ENCODE measurements at regions not wholly inside any gene's neighbourhood (a gene's known extent, or its start where the extent isn't known, plus 50 kb on each side); places are given as distances from the start of the nearest gene placed in this dataset.

DNA sequence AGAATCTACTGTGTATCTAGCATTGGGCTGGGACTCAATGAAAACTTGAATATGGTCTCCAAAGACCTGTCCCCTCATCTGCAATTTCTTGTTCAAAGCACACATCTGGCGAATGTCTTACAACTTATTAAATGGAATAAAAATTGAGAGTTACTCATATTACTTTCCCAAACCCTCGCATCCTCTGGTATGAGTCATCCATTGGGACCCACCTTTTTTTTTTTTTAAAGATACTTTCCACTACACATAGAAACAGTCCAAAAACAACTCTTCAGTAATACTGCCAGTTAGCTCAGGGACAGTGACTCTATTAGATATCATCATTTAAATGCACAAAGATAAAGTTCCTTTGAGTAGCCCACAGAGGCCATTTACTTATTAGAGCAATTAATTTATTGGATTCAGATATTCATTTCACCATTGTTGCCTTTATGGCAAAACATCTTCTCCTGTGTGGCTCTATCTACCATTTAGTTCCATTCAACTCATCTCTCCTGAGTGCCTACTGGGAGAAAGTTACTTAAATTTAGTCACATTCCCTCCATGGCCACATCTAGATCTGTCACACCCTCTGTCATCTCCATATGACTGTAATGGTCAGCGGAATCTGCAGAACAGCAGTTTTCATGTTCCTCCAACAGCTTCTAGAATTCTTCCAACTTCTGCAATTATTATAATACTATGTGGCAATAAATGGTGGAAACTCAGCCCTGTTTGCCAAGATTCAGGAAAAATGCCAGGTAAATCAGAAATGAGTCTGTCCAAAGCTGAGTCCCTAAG lies 77.9 kb upstream of the ARHGEF3 start:
- H3K27me3 ChIP-seq (ENCODE audit: control insufficient read depth in 2 of 2, insufficient read depth in 1 of 2, low read length in 1 of 2): no peaks in the 10 kb centered on the region
- no peaks in the 10 kb centered on the region for H3K36me3 ChIP-seq (ENCODE audit: control insufficient read depth in 2 of 2, insufficient read depth in 2 of 2, low read length in 1 of 2)
- H3K9me3 ChIP-seq (ENCODE audit: control insufficient read depth in 2 of 2, insufficient read depth in 1 of 2, low read length in 1 of 2): no peaks in the 10 kb centered on the region
- peaks cover 7 to 25% of the 10 kb centered on the region in 2 donors for H3K4me1 ChIP-seq (ENCODE audit: control insufficient read depth in 2 of 2, insufficient read depth in 2 of 2, low read length in 2 of 2)
- WGBS: 59% methylated on average over 3 of the region's 3 CpGs
- no peak overlapping the region for H3K4me3 ChIP-seq (ENCODE audit: low read length in 2 of 2)
- no peak for DNase-seq (ENCODE audit: low read depth in 6 of 9, low spot score in 9 of 9)
- no peak overlapping the region for H3K27ac ChIP-seq (ENCODE audit: low read depth in 1 of 2, low read length in 1 of 2)

DNA sequence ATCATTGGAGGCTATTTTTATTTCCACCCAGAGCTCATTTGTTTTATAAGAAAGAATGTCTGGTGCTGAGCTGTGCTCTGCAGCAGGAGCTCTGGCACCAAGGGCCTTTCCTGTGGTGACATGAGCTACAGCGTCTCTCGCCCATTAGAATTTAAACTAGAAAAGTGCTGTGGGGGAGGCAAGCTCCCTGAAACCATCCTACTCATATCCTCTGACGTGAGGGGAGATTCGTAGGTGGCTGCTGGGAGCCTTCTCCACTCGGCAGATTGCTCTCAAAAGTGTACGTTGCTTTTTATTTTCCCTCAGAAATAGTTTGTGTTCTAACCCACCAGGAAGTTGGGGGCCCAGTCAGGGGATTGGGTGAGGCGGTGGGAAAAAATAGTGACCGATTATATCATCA lies 76.3 kb upstream of the ARHGEF3 start:
- Histone ChIP-seq H3K27me3 (ENCODE audit: control insufficient read depth in 2 of 2, insufficient read depth in 1 of 2, low read length in 1 of 2) (no peaks in the 10 kb centered on the region), H3K4me1 (ENCODE audit: control insufficient read depth in 2 of 2, insufficient read depth in 2 of 2, low read length in 2 of 2) (peaks cover 7 to 25% of the 10 kb centered on the region in 2 donors), H3K27ac (ENCODE audit: low read depth in 1 of 2, low read length in 1 of 2) (peak overlapping the region in 1 of 2 donors; percentile 55), H3K4me3 (ENCODE audit: low read length in 2 of 2) (no peak overlapping the region), H3K36me3 (ENCODE audit: control insufficient read depth in 2 of 2, insufficient read depth in 2 of 2, low read length in 1 of 2) (no peaks in the 10 kb centered on the region), H3K9me3 (ENCODE audit: control insufficient read depth in 2 of 2, insufficient read depth in 1 of 2, low read length in 1 of 2) (no peaks in the 10 kb centered on the region)
- 10% methylated on average over 8 of the region's 8 CpGs for WGBS
- DNase-seq (ENCODE audit: low read depth in 6 of 9, low spot score in 9 of 9): peak in 3 of 9 donors; percentile 28 to 66 (median 44)

DNA sequence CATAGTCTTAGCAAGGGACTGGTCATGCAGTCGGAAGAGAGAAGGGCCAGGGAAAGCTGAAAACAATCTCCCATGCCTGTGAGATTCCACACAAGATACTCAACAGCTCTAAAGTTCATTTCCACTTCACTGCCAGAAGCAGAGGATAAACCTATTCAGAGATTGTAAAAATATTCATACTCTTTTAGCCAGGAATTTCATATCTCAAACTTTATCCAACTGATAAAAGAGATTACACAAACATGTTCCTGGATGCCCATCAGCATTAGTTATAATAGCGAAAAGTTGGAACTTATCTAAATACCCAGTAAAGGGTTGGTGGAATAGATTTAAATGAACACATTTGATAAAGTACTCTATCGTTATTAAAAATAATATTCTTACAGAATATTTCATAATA lies 75.2 kb upstream of the ARHGEF3 start:
- Histone ChIP-seq H3K27me3 (ENCODE audit: control insufficient read depth in 2 of 2, insufficient read depth in 1 of 2, low read length in 1 of 2) (no peaks in the 10 kb centered on the region), H3K27ac (ENCODE audit: low read depth in 1 of 2, low read length in 1 of 2) (no peak overlapping the region), H3K36me3 (ENCODE audit: control insufficient read depth in 2 of 2, insufficient read depth in 2 of 2, low read length in 1 of 2) (no peaks in the 10 kb centered on the region), H3K4me3 (ENCODE audit: low read length in 2 of 2) (no peak overlapping the region), H3K9me3 (ENCODE audit: control insufficient read depth in 2 of 2, insufficient read depth in 1 of 2, low read length in 1 of 2) (no peaks in the 10 kb centered on the region), H3K4me1 (ENCODE audit: control insufficient read depth in 2 of 2, insufficient read depth in 2 of 2, low read length in 2 of 2) (peaks cover 7 to 25% of the 10 kb centered on the region in 2 donors)
- no peak for DNase-seq (ENCODE audit: low read depth in 6 of 9, low spot score in 9 of 9)
- WGBS: 66% methylated on average over 3 of the region's 3 CpGs

DNA sequence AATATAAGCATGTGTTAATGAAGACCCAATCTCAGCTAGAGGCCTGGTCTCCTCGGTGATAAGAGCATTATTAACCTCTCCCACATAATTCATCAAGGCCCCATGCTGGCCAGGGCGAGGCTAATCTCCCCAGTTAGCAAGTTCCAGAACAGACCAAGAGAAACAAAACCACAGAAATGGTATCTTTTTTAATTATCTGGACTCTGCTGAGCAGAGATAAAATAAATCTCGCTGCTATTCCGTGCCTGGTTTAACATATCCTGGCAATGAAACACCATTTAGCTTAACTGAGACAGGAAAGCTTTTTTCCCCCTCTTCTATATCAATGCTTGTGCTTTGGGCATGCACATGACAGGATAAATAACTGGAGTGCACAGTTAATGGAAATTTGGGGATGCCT lies 72.5 kb upstream of the ARHGEF3 start:
- 92% methylated on average over 4 of the region's 4 CpGs for WGBS
- Histone ChIP-seq H3K36me3 (ENCODE audit: control insufficient read depth in 2 of 2, insufficient read depth in 2 of 2, low read length in 1 of 2) (no peaks in the 10 kb centered on the region), H3K4me3 (ENCODE audit: low read length in 2 of 2) (no peak overlapping the region), H3K27me3 (ENCODE audit: control insufficient read depth in 2 of 2, insufficient read depth in 1 of 2, low read length in 1 of 2) (no peaks in the 10 kb centered on the region), H3K4me1 (ENCODE audit: control insufficient read depth in 2 of 2, insufficient read depth in 2 of 2, low read length in 2 of 2) (peaks cover 7 to 25% of the 10 kb centered on the region in 2 donors), H3K9me3 (ENCODE audit: control insufficient read depth in 2 of 2, insufficient read depth in 1 of 2, low read length in 1 of 2) (no peaks in the 10 kb centered on the region), H3K27ac (ENCODE audit: low read depth in 1 of 2, low read length in 1 of 2) (no peak overlapping the region)
- no peak for DNase-seq (ENCODE audit: low read depth in 6 of 9, low spot score in 9 of 9)

DNA sequence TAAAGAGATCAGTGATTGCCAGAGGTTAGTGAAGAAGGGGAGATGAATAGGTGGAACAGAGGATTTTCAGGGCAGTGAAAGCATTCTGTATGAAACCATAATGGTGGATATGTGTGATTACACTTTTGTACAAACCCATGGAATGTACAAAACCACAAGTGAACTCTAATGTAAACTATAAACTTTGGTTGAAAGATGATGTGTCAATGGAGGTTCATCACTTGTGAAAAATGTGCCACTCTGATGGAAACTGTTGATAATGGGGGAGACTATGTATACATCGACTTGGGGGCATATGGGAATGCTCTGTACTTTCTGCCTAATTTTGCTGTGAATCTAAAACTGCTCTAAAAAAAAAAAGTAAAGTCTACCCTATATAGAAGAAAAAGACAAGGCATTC lies 68.7 kb upstream of the ARHGEF3 start:
- 89% methylated on average over 1 of the region's 1 CpG for WGBS

DNA sequence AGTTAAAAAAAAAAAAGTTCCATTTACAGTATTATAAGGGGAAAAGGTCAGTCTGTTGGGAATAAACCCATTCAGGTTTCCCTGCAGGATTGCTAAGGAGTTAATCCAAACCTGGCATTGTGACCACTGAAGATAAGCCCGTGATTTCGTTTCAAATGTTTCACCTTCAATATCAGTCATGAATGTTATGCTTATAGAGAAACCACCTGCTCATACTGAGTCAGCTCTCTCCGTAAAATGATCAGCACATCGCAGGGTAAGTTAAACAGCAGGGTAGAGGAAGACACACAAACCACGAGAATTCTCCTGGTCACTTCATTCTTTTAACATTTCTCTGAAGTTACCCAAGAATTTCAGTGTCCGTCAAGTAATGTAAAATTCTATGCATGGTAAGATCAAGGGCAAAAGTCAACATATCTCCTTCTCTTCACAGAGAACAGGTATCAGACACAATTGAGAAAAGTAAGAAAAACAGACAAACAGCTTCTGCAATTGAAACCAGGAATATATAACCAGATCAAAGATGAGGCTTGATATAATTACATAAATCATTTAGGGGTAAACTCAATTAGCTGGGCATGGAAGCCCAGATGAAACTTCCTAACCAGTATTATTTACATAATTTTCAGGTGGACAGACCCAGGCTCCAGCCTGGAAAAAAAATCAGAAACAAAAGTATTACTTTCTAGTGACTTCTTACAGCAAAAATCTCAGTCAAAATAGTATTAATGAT lies 67.6 kb upstream of the ARHGEF3 start:
- no peaks in the 10 kb centered on the region for H3K27me3 ChIP-seq (ENCODE audit: control insufficient read depth in 2 of 2, insufficient read depth in 1 of 2, low read length in 1 of 2)
- DNase-seq (ENCODE audit: low read depth in 6 of 9, low spot score in 9 of 9): peak in 1 of 9 donors; percentile 49
- H3K27ac ChIP-seq (ENCODE audit: low read depth in 1 of 2, low read length in 1 of 2): no peak overlapping the region
- no peak overlapping the region for H3K4me3 ChIP-seq (ENCODE audit: low read length in 2 of 2)
- H3K36me3 ChIP-seq (ENCODE audit: control insufficient read depth in 2 of 2, insufficient read depth in 2 of 2, low read length in 1 of 2): no peaks in the 10 kb centered on the region
- no peaks in the 10 kb centered on the region for H3K9me3 ChIP-seq (ENCODE audit: control insufficient read depth in 2 of 2, insufficient read depth in 1 of 2, low read length in 1 of 2)
- 37% methylated on average over 6 of the region's 6 CpGs for WGBS
- H3K4me1 ChIP-seq (ENCODE audit: control insufficient read depth in 2 of 2, insufficient read depth in 2 of 2, low read length in 2 of 2): peaks cover 0 to 15% of the 10 kb centered on the region in 2 donors

More for the DNA sequence above, 68.7 kb upstream of the ARHGEF3 start:
- no peak for DNase-seq (ENCODE audit: low read depth in 6 of 9, low spot score in 9 of 9)
- Histone ChIP-seq H3K4me1 (ENCODE audit: control insufficient read depth in 2 of 2, insufficient read depth in 2 of 2, low read length in 2 of 2) (peaks cover 0 to 8% of the 10 kb centered on the region in 2 donors), H3K27me3 (ENCODE audit: control insufficient read depth in 2 of 2, insufficient read depth in 1 of 2, low read length in 1 of 2) (no peaks in the 10 kb centered on the region), H3K4me3 (ENCODE audit: low read length in 2 of 2) (no peak overlapping the region), H3K9me3 (ENCODE audit: control insufficient read depth in 2 of 2, insufficient read depth in 1 of 2, low read length in 1 of 2) (no peaks in the 10 kb centered on the region), H3K36me3 (ENCODE audit: control insufficient read depth in 2 of 2, insufficient read depth in 2 of 2, low read length in 1 of 2) (no peaks in the 10 kb centered on the region), H3K27ac (ENCODE audit: low read depth in 1 of 2, low read length in 1 of 2) (no peak overlapping the region)

DNA sequence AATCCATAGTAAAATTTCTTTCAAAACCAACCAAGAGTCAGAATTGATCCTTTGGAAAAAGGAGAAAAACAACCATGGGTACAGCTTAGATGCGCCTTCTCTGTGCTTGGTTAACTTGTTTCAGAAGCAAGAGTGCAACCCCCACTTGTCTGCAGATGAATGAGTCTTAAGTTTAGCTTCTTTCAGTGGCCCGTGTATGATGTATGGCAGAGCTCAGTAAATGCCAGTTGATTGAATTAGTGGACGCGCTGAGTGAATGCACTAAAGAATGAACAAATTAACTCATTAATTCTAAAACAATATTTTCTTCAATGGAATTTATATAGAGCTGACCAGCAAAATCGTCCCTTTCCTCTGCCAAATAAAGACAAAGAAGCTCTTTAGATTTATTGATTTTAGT lies 67.0 kb upstream of the ARHGEF3 start:
- peaks cover 0 to 18% of the 10 kb centered on the region in 2 donors for H3K4me1 ChIP-seq (ENCODE audit: control insufficient read depth in 2 of 2, insufficient read depth in 2 of 2, low read length in 2 of 2)
- WGBS: 95% methylated on average over 5 of the region's 5 CpGs
- DNase-seq (ENCODE audit: low read depth in 6 of 9, low spot score in 9 of 9): no peak

DNA sequence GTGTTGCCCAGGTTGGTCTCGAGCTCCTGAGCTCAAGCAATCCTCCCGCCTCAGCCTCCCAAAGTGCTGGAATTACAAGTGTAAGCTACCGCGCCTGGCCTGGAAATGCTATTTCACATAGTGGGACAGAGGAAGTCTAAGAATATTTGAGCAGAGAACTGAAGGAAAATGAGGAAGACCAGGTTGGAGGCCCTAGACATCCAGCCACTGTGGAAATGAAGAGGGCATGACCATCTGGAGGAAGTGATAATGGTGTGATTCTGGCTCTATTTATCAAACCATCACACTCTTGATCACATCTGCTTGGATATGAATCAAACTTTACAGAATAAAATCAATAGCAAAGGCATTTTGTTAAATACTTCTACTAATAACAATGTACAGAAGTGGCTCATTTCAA lies 65.9 kb upstream of the ARHGEF3 start:
- DNase-seq (ENCODE audit: low read depth in 6 of 9, low spot score in 9 of 9): no peak
- peaks cover under 1 to 22% of the 10 kb centered on the region in 2 donors for H3K4me1 ChIP-seq (ENCODE audit: control insufficient read depth in 2 of 2, insufficient read depth in 2 of 2, low read length in 2 of 2)
- WGBS: 98% methylated on average over 4 of the region's 4 CpGs
- H3K27me3 ChIP-seq (ENCODE audit: control insufficient read depth in 2 of 2, insufficient read depth in 1 of 2, low read length in 1 of 2): no peaks in the 10 kb centered on the region
- no peak overlapping the region for H3K27ac ChIP-seq (ENCODE audit: low read depth in 1 of 2, low read length in 1 of 2)
- no peaks in the 10 kb centered on the region for H3K9me3 ChIP-seq (ENCODE audit: control insufficient read depth in 2 of 2, insufficient read depth in 1 of 2, low read length in 1 of 2)
- no peaks in the 10 kb centered on the region for H3K36me3 ChIP-seq (ENCODE audit: control insufficient read depth in 2 of 2, insufficient read depth in 2 of 2, low read length in 1 of 2)
- H3K4me3 ChIP-seq (ENCODE audit: low read length in 2 of 2): no peak overlapping the region

More for the DNA sequence above, 67.0 kb upstream of the ARHGEF3 start:
- H3K36me3 ChIP-seq (ENCODE audit: control insufficient read depth in 2 of 2, insufficient read depth in 2 of 2, low read length in 1 of 2): no peaks in the 10 kb centered on the region
- no peaks in the 10 kb centered on the region for H3K27me3 ChIP-seq (ENCODE audit: control insufficient read depth in 2 of 2, insufficient read depth in 1 of 2, low read length in 1 of 2)
- no peak overlapping the region for H3K4me3 ChIP-seq (ENCODE audit: low read length in 2 of 2)
- no peak overlapping the region for H3K27ac ChIP-seq (ENCODE audit: low read depth in 1 of 2, low read length in 1 of 2)
- H3K9me3 ChIP-seq (ENCODE audit: control insufficient read depth in 2 of 2, insufficient read depth in 1 of 2, low read length in 1 of 2): no peaks in the 10 kb centered on the region

DNA sequence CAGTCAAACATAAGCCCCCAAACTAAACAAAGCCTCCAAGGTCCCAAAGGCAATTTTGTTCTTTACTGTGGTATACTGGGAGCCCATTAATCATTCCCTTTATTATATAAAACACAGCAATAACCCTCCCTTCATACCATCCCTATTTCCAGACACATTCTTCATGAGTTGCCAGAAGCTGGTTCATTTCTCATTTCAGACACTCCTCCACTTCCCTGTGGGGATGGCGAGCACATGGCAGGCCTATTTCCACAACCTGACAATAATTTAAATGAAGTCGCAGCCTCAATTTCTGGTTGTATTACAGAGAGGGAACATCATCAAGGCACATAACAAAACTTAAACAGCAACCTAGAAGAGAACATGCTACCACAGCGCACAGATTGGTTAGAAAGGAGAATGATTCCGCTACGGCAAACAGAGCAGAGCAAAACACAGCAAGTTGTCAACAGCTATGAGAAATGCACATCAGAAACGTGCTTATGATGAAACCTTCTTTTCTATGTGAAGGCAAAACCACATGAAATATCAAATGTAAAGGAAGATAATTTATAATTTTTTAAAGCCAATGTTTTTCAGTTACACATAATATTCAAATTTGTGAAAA lies 63.3 kb upstream of the ARHGEF3 start:
- Histone ChIP-seq H3K27me3 (ENCODE audit: control insufficient read depth in 2 of 2, insufficient read depth in 1 of 2, low read length in 1 of 2) (no peaks in the 10 kb centered on the region), H3K9me3 (ENCODE audit: control insufficient read depth in 2 of 2, insufficient read depth in 1 of 2, low read length in 1 of 2) (no peaks in the 10 kb centered on the region), H3K27ac (ENCODE audit: low read depth in 1 of 2, low read length in 1 of 2) (peak overlapping the region; percentile 15 to 45), H3K4me3 (ENCODE audit: low read length in 2 of 2) (no peak overlapping the region), H3K36me3 (ENCODE audit: control insufficient read depth in 2 of 2, insufficient read depth in 2 of 2, low read length in 1 of 2) (no peaks in the 10 kb centered on the region), H3K4me1 (ENCODE audit: control insufficient read depth in 2 of 2, insufficient read depth in 2 of 2, low read length in 2 of 2) (peaks cover 19 to 48% of the 10 kb centered on the region in 2 donors)
- 71% methylated on average over 6 of the region's 6 CpGs for WGBS
- DNase-seq (ENCODE audit: low read depth in 6 of 9, low spot score in 9 of 9): peak in 1 of 9 donors; percentile 54
